ENCODE measurements at regions not wholly inside any gene's neighbourhood (a gene's known extent, or its start where the extent isn't known, plus 50 kb on each side); places are given as distances from the start of the nearest gene placed in this dataset.

GRCh38 chr7:42739638-42740037 is 172.2 kb downstream of the C7orf25 start:
- TF ChIP-seq CTCF (IDR thresholded peaks at IDR 0.05) (no peak), POLR2A (IDR thresholded peaks at IDR 0.05) (no peak)

Data from Peyer's patch (tissue), 4 donors.